C4-2B (cell line): ENCODE measurements at regions not wholly inside any gene's neighbourhood (a gene's known extent, or its start where the extent isn't known, plus 50 kb on each side); places are given as distances from the start of the nearest gene placed in this dataset.

ENCODE experiments used
- H3K27ac ChIP-seq: fragments of 450-650 bp; 2 replicates; pipeline ENCODE4 v1.5.1; 2017
- ZFX ChIP-seq: fragments of 450-650 bp; IDR thresholded peaks from 2 replicates; pipeline ENCODE4 v1.6.1; 2017
- TF ChIP-seq, protein P1 (sequence below): fragments of 450-650 bp; conservative IDR thresholded peaks from 2 replicates; pipeline ENCODE4 v1.5.1; 2017; ENCODE audit warnings: mild to moderate bottlenecking

DNA sequence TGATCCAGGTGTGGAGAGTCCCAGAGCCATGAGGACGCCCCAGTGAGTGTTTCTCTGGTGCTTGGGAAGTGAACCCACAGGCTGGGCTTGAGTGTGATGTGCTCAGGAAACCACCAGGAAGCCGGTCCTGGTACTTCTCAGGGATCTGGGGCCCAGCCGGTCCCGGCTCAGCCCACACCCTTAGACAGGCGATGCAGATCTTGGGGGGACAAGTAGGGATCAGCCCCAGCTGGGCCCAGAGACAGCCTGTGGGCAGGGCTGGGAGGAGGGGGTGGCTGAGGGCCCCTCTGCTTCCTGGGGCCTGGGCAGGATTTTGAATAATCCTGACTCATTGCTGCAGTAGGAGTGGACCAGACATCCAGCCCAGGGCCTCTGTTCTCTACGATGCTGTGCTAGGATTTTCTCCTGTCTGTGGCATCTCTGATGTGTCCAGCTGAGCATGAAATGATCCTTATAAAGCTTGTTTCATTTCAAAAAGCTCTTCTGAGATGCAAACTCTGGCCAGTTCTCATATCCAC lies 698.0 kb downstream of the PTPRU start:
- no peak overlapping the region for H3K27ac ChIP-seq
- TF ChIP-seq, protein P1, sequence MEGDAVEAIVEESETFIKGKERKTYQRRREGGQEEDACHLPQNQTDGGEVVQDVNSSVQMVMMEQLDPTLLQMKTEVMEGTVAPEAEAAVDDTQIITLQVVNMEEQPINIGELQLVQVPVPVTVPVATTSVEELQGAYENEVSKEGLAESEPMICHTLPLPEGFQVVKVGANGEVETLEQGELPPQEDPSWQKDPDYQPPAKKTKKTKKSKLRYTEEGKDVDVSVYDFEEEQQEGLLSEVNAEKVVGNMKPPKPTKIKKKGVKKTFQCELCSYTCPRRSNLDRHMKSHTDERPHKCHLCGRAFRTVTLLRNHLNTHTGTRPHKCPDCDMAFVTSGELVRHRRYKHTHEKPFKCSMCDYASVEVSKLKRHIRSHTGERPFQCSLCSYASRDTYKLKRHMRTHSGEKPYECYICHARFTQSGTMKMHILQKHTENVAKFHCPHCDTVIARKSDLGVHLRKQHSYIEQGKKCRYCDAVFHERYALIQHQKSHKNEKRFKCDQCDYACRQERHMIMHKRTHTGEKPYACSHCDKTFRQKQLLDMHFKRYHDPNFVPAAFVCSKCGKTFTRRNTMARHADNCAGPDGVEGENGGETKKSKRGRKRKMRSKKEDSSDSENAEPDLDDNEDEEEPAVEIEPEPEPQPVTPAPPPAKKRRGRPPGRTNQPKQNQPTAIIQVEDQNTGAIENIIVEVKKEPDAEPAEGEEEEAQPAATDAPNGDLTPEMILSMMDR, result no peak
- TF ChIP-seq ZFX, result no peak

DNA sequence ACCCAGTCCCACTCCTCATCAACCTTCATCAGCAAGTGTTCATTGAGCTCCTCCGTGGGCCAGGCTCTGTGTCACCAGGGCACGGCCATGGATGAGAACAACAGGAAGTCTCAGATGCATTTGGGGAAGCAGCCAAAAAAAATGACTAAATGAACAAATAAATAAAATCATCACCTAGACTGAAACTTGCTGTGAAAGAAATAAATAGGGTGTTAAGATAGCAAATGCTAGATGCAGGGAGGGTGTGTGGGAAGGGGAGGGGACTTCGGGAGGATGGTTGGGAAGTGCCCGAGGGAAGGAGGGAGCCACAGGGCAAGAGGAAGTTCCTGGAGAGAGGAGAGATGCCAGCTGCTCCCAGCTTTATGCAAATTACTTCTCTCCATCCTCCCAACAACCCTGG lies 696.7 kb downstream of the PTPRU start:
- TF ChIP-seq ZFX, result no peak
- TF ChIP-seq, protein P1, result no peak
- H3K27ac ChIP-seq, result no peak overlapping the region

DNA sequence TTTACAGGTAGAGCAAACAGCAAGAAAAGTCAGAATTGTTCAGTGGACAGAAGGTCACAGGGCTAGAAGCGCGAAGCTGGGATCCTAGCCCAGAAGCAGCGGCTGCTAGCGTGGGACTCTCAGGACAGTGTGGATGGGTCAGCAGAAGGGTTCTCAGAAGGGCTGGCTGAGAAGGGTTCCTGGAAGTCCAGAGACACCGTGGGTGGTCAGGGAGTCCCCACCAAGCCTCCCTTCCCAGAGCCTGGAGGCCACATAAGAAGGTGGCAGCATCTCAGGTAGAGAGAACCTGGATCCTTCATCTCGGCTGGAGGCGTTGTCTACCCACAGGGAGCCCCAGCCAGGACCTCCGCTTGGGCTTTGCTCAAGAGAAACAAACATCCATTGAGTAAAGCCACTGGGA lies 696.3 kb downstream of the PTPRU start:
- H3K27ac ChIP-seq, result no peak overlapping the region
- no peak for TF ChIP-seq ZFX
- TF ChIP-seq, protein P1, result no peak

DNA sequence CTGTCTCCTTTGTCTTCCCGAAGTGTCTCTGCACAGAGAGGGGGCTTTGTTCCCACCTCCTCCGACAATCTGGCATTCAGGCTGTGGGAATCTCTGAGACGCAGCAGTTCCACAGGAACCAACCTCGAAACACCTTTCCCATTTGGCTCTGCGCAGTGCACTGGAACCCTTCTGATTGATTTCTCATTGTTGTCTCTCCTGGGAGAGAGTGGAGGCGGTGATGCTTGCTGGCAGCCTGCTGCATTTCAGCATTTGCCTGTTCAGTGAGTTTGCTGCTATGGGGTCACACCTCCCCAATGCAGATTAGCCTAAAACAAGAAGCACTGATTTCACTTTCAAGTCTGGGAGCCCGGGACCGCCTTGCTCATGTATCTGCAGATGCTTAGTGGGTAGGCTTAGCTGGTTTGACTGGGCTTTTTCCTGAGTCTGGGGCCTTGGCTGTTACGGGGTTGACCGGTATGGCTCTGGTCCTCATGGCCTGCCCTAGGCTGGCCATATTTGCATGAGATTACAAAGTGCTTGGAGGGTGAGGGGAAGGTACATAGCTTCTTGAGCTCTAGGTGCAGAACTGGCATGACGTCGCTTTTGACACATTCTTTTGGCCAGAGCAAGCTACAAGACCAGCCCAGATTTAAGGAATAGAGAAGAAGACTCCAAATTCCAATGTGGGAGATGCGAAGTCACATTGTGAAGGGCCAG lies 695.3 kb downstream of the PTPRU start:
- H3K27ac ChIP-seq, result no peak overlapping the region

DNA sequence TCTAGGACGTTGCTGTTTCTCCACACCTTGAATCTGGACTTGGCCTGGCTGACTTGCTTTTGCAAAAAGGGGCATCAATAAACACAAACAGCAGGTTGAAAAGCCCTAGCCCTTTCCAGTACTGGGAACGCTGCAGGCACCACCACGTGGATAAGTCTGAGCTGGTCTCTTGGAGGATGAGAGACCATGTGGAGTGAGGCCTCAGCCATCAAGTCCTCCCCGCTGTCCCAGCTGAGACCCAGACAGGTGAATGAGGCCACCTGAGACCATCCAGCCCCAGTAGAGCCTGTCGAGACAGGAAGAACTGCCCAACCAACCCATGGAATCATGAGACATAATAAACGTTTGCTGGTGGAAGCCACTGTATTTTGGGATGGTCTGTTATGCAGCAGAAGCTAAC lies 688.7 kb downstream of the PTPRU start:
- TF ChIP-seq, protein P1, result no peak
- no peak for TF ChIP-seq ZFX
- H3K27ac ChIP-seq, result no peak overlapping the region

More for the DNA sequence above, 695.3 kb downstream of the PTPRU start:
- TF ChIP-seq, protein P1, result no peak
- no peak for TF ChIP-seq ZFX

DNA sequence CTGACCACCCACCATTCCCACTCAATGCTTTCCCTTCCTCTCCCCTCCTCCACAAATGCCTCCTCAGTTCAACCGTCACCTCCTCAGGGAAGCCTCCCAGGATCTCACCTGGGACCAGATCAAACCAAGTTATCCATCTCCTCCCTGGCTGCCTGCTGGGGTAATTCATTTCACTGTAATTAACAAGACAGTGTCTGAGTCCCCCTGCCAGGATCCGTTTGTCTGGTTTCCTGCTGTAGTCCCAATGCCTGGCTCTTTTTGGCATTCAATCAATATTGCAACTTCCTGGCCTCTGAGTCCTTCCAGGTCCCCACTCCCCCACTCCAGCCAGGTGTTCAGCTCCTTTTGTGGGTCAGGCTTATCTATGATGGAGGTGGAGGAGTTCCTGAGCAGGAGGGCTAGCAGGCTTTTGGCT lies 687.7 kb downstream of the PTPRU start:
- no peak overlapping the region for H3K27ac ChIP-seq
- TF ChIP-seq ZFX, result no peak
- TF ChIP-seq, protein P1, result no peak

DNA sequence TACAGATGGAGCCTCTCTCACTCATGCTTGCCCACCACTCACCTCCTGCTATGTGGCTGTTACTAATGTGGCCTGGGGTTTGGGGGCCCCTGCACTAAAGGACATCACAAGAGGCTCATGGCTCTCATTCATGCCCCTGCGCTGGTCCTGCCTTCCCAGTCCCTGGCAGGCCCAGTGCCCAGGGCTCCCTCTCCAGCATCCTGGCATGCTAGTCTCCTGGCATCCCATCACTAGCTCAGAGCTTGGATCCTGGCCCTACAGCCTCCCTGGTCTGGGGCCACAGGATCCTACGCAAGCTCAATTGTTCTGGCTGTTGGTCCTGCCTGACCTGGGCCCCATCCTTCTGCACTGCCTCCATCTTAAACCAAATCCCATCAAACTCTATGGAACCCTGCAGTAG lies 685.4 kb downstream of the PTPRU start:
- no peak for TF ChIP-seq ZFX
- TF ChIP-seq, protein P1, result no peak
- H3K27ac ChIP-seq, result no peak overlapping the region
